Lower leg skin (tissue), 4 donors: ENCODE measurements at regions not wholly inside any gene's neighbourhood (a gene's known extent, or its start where the extent isn't known, plus 50 kb on each side); places are given as distances from the start of the nearest gene placed in this dataset.
"Not testable (repeated sequence)": the region's sequence is repeated elsewhere in the genome, so short reads cannot be mapped to it uniquely, and the experiment has no call there.

ENCODE experiments used
- DNase-seq, 2 donors: peaks; one replicate each; pipeline ENCODE4 v3.0.0-alpha.2; 2019; ENCODE audit warnings: low spot score in 2 of 2
- H3K4me3 ChIP-seq: fragments of 200-600 bp; sonication (generic); 2 replicates; pipeline ENCODE4 v1.5.1; 2017; ENCODE audit warnings: mild to moderate bottlenecking, low read depth; ENCODE audit not compliant: poor library complexity, severe bottlenecking
- CTCF ChIP-seq, 3 donors: fragments of 450-650 bp; IDR thresholded peaks; one replicate each; pipeline ENCODE4 v1.5.1; 2016; ENCODE audit warnings: antibody characterized with exemption in 3 of 3, mild to moderate bottlenecking in 3 of 3, moderate library complexity in 2 of 3
- POLR2A ChIP-seq, 2 donors: fragments of 450-650 bp; IDR thresholded peaks; one replicate each; pipeline ENCODE4 v1.6.1; 2016 to 2017; ENCODE audit warnings: antibody characterized with exemption in 2 of 2, mild to moderate bottlenecking in 1 of 2, moderate library complexity in 1 of 2
- WGBS, 2 donors: methylation state at CpG; one replicate each; pipeline ENCODE4 v1.1.5; 2018; 5-methylcytosine and 5-hydroxymethylcytosine counted together
- intact Hi-C: fragments of 100-400 bp; cut with DNase I; formaldehyde crosslinking; loops from one replicate; pipeline ENCODE4 v1.15.0; 2023; ENCODE audit warnings: low total_unique reads

- WGBS, 2 donors = 68 to 70% methylated on average over 4 of the region's 4 CpGs
- no peak for DNase-seq
- intact Hi-C loops = no loop called here
- no peak overlapping the region for H3K4me3 ChIP-seq
- TF ChIP-seq CTCF (IDR thresholded peaks at IDR 0.05) = no peak
- TF ChIP-seq POLR2A (IDR thresholded peaks at IDR 0.05) = no peak
Measured at GRCh38 chr6:51214442-51214841, 395.8 kb downstream of the TFAP2B start.

- WGBS, 2 donors = 84 to 93% methylated on average over 3 of the region's 3 CpGs
- intact Hi-C loops = no loop called here
- H3K4me3 ChIP-seq = no peak overlapping the region
- no peak for DNase-seq
- TF ChIP-seq POLR2A (IDR thresholded peaks at IDR 0.05) (no peak), CTCF (IDR thresholded peaks at IDR 0.05) (no peak)
Measured at GRCh38 chr6:51218181-51218580, 399.5 kb downstream of the TFAP2B start.

GRCh38 chr6:51224580-51225240, 406.0 kb downstream of the TFAP2B start:
- H3K4me3 ChIP-seq, intact Hi-C loops, DNase-seq: not testable (repeated sequence)
- WGBS, 2 donors = 90% methylated on average over 18 to 19 of the region's 19 CpGs

- no peak for TF ChIP-seq CTCF (IDR thresholded peaks at IDR 0.05)
- TF ChIP-seq POLR2A (IDR thresholded peaks at IDR 0.05) = no peak
- H3K4me3 ChIP-seq = no peak overlapping the region
- DNase-seq = no peak
- intact Hi-C loops = no loop called here
Measured at GRCh38 chr6:51241376-51241775, 422.7 kb downstream of the TFAP2B start.

- DNase-seq = no peak
- TF ChIP-seq CTCF (IDR thresholded peaks at IDR 0.05) (no peak), POLR2A (IDR thresholded peaks at IDR 0.05) (no peak)
- H3K4me3 ChIP-seq = no peak overlapping the region
- intact Hi-C loops = no loop called here
Measured at GRCh38 chr6:51249798-51250197, 431.1 kb downstream of the TFAP2B start.

DNA sequence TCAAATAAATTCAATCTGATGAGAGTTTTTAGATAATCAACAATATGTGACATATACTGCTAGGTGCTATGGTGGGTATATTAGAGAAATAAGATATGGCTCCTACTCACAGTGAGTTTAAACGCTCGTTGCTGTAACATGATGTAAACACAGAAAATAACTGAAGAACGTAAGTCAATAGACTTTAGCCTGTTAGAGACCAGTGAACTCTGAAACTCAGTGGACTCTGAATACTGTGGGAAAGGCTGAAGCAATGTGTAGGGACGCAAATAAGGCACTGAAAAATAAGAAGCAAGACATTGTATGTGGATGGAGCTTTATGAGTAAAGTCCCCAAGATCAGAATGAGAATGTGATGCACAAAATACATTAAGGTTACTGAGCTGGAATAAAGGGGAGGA, 431.6 kb downstream of the TFAP2B start:
- 84 to 85% methylated on average over 4 of the region's 4 CpGs for WGBS, 2 donors
- H3K4me3 ChIP-seq = no peak overlapping the region
- DNase-seq = no peak
- intact Hi-C loops = no loop called here
- TF ChIP-seq POLR2A (IDR thresholded peaks at IDR 0.05) (no peak), CTCF (IDR thresholded peaks at IDR 0.05) (no peak)
